GM12878 (cell line): ENCODE measurements at regions not wholly inside any gene's neighbourhood (a gene's known extent, or its start where the extent isn't known, plus 50 kb on each side); places are given as distances from the start of the nearest gene placed in this dataset.

ENCODE experiments used
- ATAC-seq: fragments of 200-7000 bp; cut with Tn5 transposase; 3 replicates; pipeline ENCODE4 v1.9.1; 2020; ENCODE audit warnings: mild to moderate bottlenecking, moderate library complexity
- BruUV-seq: library from RNA; stranded (reverse); fragments of 400-500 nt; replicated peaks from 2 replicates; lab custom pipeline; 2021; lab: Mats Ljungman, UMichigan
- CTCF ChIA-PET: fragments of 300-600 bp; sonication (Branson Sonifier 250); formaldehyde crosslinking; extraction: SDS; loops from one replicate; lab custom pipeline; 2021; ENCODE audit warnings: inconsistent platforms; lab: Yijun Ruan, JAX
- POLR2A ChIA-PET: fragments of 350-600 bp; formaldehyde crosslinking; extraction: SDS; loops from one replicate; lab custom pipeline; 2021; ENCODE audit warnings: inconsistent platforms; lab: Charles Lee
- RAD21 ChIA-PET: fragments of 300-600 bp; sonication (Branson Sonifier 250); formaldehyde crosslinking; loops from one replicate; lab custom pipeline; 2023; ENCODE audit warnings: antibody characterized with exemption; ENCODE audit not compliant: unreplicated experiment; lab: Charles Lee
- SMC1A ChIA-PET: fragments of 300-600 bp; sonication (Branson Sonifier 250); formaldehyde crosslinking; loops from one replicate; lab custom pipeline; 2023; ENCODE audit not compliant: unreplicated experiment, uncharacterized antibody; lab: Charles Lee
- DNase-seq: peaks from one replicate; pipeline ENCODE4 v3.0.0-alpha.2; 2011; ENCODE audit warnings: low read depth, low spot score
- FAIRE-seq: peaks from 3 replicates; lab custom pipeline; 2011; peaks lifted over from hg19 to GRCh38; lab: Jason Lieb, UNC
- H2AFZ ChIP-seq: 2 replicates; pipeline ENCODE4 v1.6.0; 2011; ENCODE audit warnings: low read depth, low read length, control low read depth; ENCODE audit not compliant: control insufficient read depth
- H3K27ac ChIP-seq: 2 replicates; pipeline ENCODE4 v1.5.1; 2011; ENCODE audit warnings: control low read depth; ENCODE audit not compliant: control insufficient read depth, insufficient read depth
- H3K27me3 ChIP-seq, 2 experiments: replicated peaks in 1 of 2; 2 replicates each; pipeline versions ENCODE4 v1.6.0 to v1.6.1; 2011; ENCODE audit warnings: low read length in 1 of 2; ENCODE audit not compliant: control insufficient read depth in 2 of 2, insufficient read depth in 2 of 2
- H3K36me3 ChIP-seq, 2 experiments: 2 replicates each; pipeline ENCODE4 v1.5.1; 2011; ENCODE audit warnings: low read length in 1 of 2; ENCODE audit not compliant: control insufficient read depth in 2 of 2, insufficient read depth in 2 of 2
- H3K4me1 ChIP-seq: 2 replicates; pipeline ENCODE4 v1.6.1; 2011; ENCODE audit warnings: mild to moderate bottlenecking, low read length, moderate library complexity, mixed read lengths; ENCODE audit not compliant: control insufficient read depth, insufficient read depth
- H3K4me2 ChIP-seq: 2 replicates; pipeline ENCODE4 v1.6.0; 2011; ENCODE audit warnings: control low read depth; ENCODE audit not compliant: control insufficient read depth, insufficient read depth
- H3K4me3 ChIP-seq: fragments of 200-600 bp; sonication (generic); 2 replicates; pipeline ENCODE4 v1.5.1; 2016
- H3K79me2 ChIP-seq: 2 replicates; pipeline ENCODE4 v1.6.0; 2011; ENCODE audit warnings: low read length; ENCODE audit not compliant: control insufficient read depth, insufficient read depth
- H3K9ac ChIP-seq: 2 replicates; pipeline ENCODE4 v1.8.0; 2011; ENCODE audit warnings: low read length, control low read depth, mixed read lengths; ENCODE audit not compliant: control insufficient read depth, insufficient read depth
- H3K9me3 ChIP-seq: replicated peaks from 3 replicates; pipeline ENCODE4 v1.5.1; 2011; ENCODE audit warnings: mild to moderate bottlenecking, low read length; ENCODE audit not compliant: control insufficient read depth, insufficient read depth
- H4K20me1 ChIP-seq: 2 replicates; pipeline ENCODE4 v1.6.0; 2011; ENCODE audit not compliant: control insufficient read depth, insufficient read depth
- CBX3 ChIP-seq: fragments of 200-600 bp; sonication (generic); IDR thresholded peaks from 2 replicates; pipeline ENCODE4 v1.6.1; 2016; ENCODE audit warnings: low read depth, borderline replicate concordance
- EP300 ChIP-seq, 2 experiments: fragments of 150-350 bp in 1 of 2; IDR thresholded peaks; 2 replicates each; pipeline ENCODE4 v1.6.1; 2011 to 2012; ENCODE audit warnings: low read depth in 2 of 2, low read length in 2 of 2, borderline replicate concordance in 1 of 2, improper control_type of control experiment in 1 of 2, inconsistent platforms in 1 of 2; ENCODE audit not compliant: control insufficient read depth in 1 of 2
- EZH2 ChIP-seq: IDR thresholded peaks from 2 replicates; pipeline ENCODE4 v1.6.1; 2012; ENCODE audit warnings: low read depth, mild to moderate bottlenecking, control low read depth, inconsistent platforms, low read length, borderline replicate concordance; ENCODE audit not compliant: control insufficient read depth
- HDAC2 ChIP-seq: fragments of 200-600 bp; sonication (generic); IDR thresholded peaks from 2 replicates; pipeline ENCODE4 v1.6.1; 2017
- NBN ChIP-seq: fragments of 450-650 bp; IDR thresholded peaks from 2 replicates; pipeline ENCODE4 v1.6.1; 2016
- NR2F1 ChIP-seq: fragments of 450-650 bp; conservative IDR thresholded peaks from 2 replicates; pipeline ENCODE4 v1.6.1; 2017; ENCODE audit warnings: mild to moderate bottlenecking
- RBBP5 ChIP-seq: fragments of 200-600 bp; sonication (generic); conservative IDR thresholded peaks from 2 replicates; pipeline ENCODE4 v1.6.1; 2016
- RUNX3 ChIP-seq: IDR thresholded peaks from 2 replicates; pipeline ENCODE4 v1.6.1; 2012; ENCODE audit warnings: low read length, inconsistent platforms
- SMAD5 ChIP-seq: IDR thresholded peaks from 2 replicates; pipeline ENCODE4 v1.6.1; 2016; ENCODE audit warnings: antibody characterized with exemption, low read depth
- YY1 ChIP-seq: IDR thresholded peaks from 2 replicates; pipeline ENCODE4 v1.6.1; 2011; ENCODE audit warnings: low read depth, mild to moderate bottlenecking, low read length
- ZBTB40 ChIP-seq: fragments of 450-650 bp; IDR thresholded peaks from 2 replicates; pipeline ENCODE4 v1.6.1; 2016; ENCODE audit warnings: mild to moderate bottlenecking, moderate library complexity, borderline replicate concordance
- WGBS: methylation state at CpG from one replicate; pipeline ENCODE4 v1.1.6; 2016; ENCODE audit warnings: low lambda C conversion rate; ENCODE audit not compliant: insufficient replicate concordance, insufficient coverage; ENCODE audit errors: missing lambda C conversion rate; 5-methylcytosine and 5-hydroxymethylcytosine counted together
- in situ Hi-C: fragments of 300-500 bp; cut with MboI; formaldehyde crosslinking; loops from 9 replicates; pipeline ENCODE4 v1.14.3; 2018; ENCODE audit warnings: mixed read lengths
- intact Hi-C: fragments of 100-400 bp; cut with micrococcal nuclease; formaldehyde crosslinking; loops from one replicate; pipeline ENCODE4 v1.14.2; 2022; ENCODE audit not compliant: unreplicated experiment
- TF ChIP-seq, protein P1 (sequence below): IDR thresholded peaks from 2 replicates; pipeline ENCODE4 v1.6.1; 2012; ENCODE audit warnings: low read depth, low read length, improper control_type of control experiment

GRCh38 chr5:17406423-17406838, 91.6 kb upstream of the TAF11L2 start:
- no peak overlapping the region for H3K9ac ChIP-seq
- no peak for DNase-seq
- FAIRE-seq, result no peak
- RAD21 ChIA-PET, result no interaction called here
- ATAC-seq, result no peak
- no peaks in the 10 kb centered on the region for H4K20me1 ChIP-seq
- BruUV-seq, result no TSS peak
- no peak overlapping the region for H2AFZ ChIP-seq
- no peaks in the 10 kb centered on the region for H3K4me1 ChIP-seq
- no peaks in the 10 kb centered on the region for H3K79me2 ChIP-seq
- no peak overlapping the region for H3K4me3 ChIP-seq
- intact Hi-C loops, result no loop called here
- H3K4me2 ChIP-seq, result no peak overlapping the region
- SMC1A ChIA-PET, result no interaction called here
- in situ Hi-C loops, result no loop called here
- 46% methylated on average over 2 of the region's 2 CpGs for WGBS
- no peaks in the 10 kb centered on the region for H3K36me3 ChIP-seq
- POLR2A ChIA-PET, result no interaction called here
- CTCF ChIA-PET, result no interaction called here
- TF ChIP-seq RUNX3, result no peak
- TF ChIP-seq RBBP5, result no peak
- no peak for TF ChIP-seq SMAD5
- TF ChIP-seq CBX3, result no peak
- TF ChIP-seq NBN, result no peak
- TF ChIP-seq EZH2, result no peak
- no peak for TF ChIP-seq NR2F1
- H3K27me3 ChIP-seq, result no peaks in the 10 kb centered on the region; a peak in 1 of 4 replicates
- no peaks in the 10 kb centered on the region for H3K9me3 ChIP-seq
- no peak overlapping the region for H3K27ac ChIP-seq

- in situ Hi-C loops (no loop called here), intact Hi-C loops (no loop called here)
- Histone ChIP-seq H4K20me1 (no peaks in the 10 kb centered on the region), H3K79me2 (no peaks in the 10 kb centered on the region), H3K36me3 (no peaks in the 10 kb centered on the region), H3K4me3 (no peak overlapping the region), H3K4me1 (no peaks in the 10 kb centered on the region), H3K9me3 (no peaks in the 10 kb centered on the region), H3K27ac (no peak overlapping the region), H3K4me2 (no peak overlapping the region), H3K27me3 (no peaks in the 10 kb centered on the region; a peak in 1 of 4 replicates), H2AFZ (no peak overlapping the region), H3K9ac (no peak overlapping the region)
- SMC1A ChIA-PET, result interaction anchor here (0.8 to 1.6 kb wide), 2 partner anchors 8 to 29 kb away, joined by 4 to 5 read pairs; no protein-coding TSS in a partner anchor
- CTCF ChIA-PET, result interaction anchor here (0.6 to 2.8 kb wide), 2 partner anchors 15 to 64 kb away, joined by 4 to 10 read pairs; no protein-coding TSS in a partner anchor
- FAIRE-seq, result no peak
- no peak for ATAC-seq
- DNase-seq, result no peak
- RAD21 ChIA-PET, result no interaction called here
- 46% methylated on average over 11 of the region's 11 CpGs for WGBS
- POLR2A ChIA-PET, result interaction anchor here (0.6 kb wide), 1 partner anchor 197 kb away, joined by 3 read pairs; no protein-coding TSS in a partner anchor
- BruUV-seq, result no TSS peak
- TF ChIP-seq YY1 (no peak), EP300 (IDR thresholded peaks at IDR 0.05; ENCODE audit: borderline replicate concordance in 1 of 2, control insufficient read depth in 1 of 2, low read depth in 2 of 2, low read length in 2 of 2) (no peak), HDAC2 (no peak), ZBTB40 (no peak), EZH2 (no peak), NBN (no peak)
- TF ChIP-seq, protein P1, sequence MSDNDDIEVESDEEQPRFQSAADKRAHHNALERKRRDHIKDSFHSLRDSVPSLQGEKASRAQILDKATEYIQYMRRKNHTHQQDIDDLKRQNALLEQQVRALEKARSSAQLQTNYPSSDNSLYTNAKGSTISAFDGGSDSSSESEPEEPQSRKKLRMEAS, result no peak
These were observed 86.3 kb upstream of the TAF11L2 start for GRCh38 chr5:17411436-17412402.
